ENCODE measurements at regions not wholly inside any gene's neighbourhood (a gene's known extent, or its start where the extent isn't known, plus 50 kb on each side); places are given as distances from the start of the nearest gene placed in this dataset.

- TF ChIP-seq CTCF (conservative IDR thresholded peaks at IDR 0.05; ENCODE audit: low read depth, low read length), result no peak
- DNase-seq (ENCODE audit: low read depth), result no peak
Measured at GRCh38 chr2:76512201-76512820, 801.6 kb upstream of the GCFC2 start.

GRCh38 chr2:76506538-76506937, 795.8 kb upstream of the GCFC2 start:
- TF ChIP-seq CTCF (conservative IDR thresholded peaks at IDR 0.05; ENCODE audit: low read depth, low read length), result no peak
- no peak for DNase-seq (ENCODE audit: low read depth)
- H3K4me3 ChIP-seq (ENCODE audit: low read depth, low read length), result no peak overlapping the region

More at GRCh38 chr2:76512201-76512820, 801.6 kb upstream of the GCFC2 start:
- H3K4me3 ChIP-seq (ENCODE audit: low read depth, low read length), result no peak overlapping the region

GRCh38 chr2:76501641-76502040, 790.9 kb upstream of the GCFC2 start:
- TF ChIP-seq CTCF (conservative IDR thresholded peaks at IDR 0.05; ENCODE audit: low read depth, low read length), result no peak
- DNase-seq (ENCODE audit: low read depth), result no peak
- no peak overlapping the region for H3K4me3 ChIP-seq (ENCODE audit: low read depth, low read length)

GRCh38 chr2:76498360-76498759, 787.6 kb upstream of the GCFC2 start:
- no peak for TF ChIP-seq CTCF (conservative IDR thresholded peaks at IDR 0.05; ENCODE audit: low read depth, low read length)
- no peak overlapping the region for H3K4me3 ChIP-seq (ENCODE audit: low read depth, low read length)
- DNase-seq (ENCODE audit: low read depth), result no peak

- TF ChIP-seq CTCF (conservative IDR thresholded peaks at IDR 0.05; ENCODE audit: low read depth, low read length), result no peak
- DNase-seq (ENCODE audit: low read depth), result no peak
- H3K4me3 ChIP-seq (ENCODE audit: low read depth, low read length), result no peak overlapping the region
Measured at GRCh38 chr2:76491503-76491902, 780.8 kb upstream of the GCFC2 start.

- TF ChIP-seq CTCF (conservative IDR thresholded peaks at IDR 0.05; ENCODE audit: low read depth, low read length), result no peak
- H3K4me3 ChIP-seq (ENCODE audit: low read depth, low read length), result no peak overlapping the region
- DNase-seq (ENCODE audit: low read depth), result no peak
Measured at GRCh38 chr2:76478266-76479035, 767.7 kb upstream of the GCFC2 start.

GRCh38 chr2:76472946-76473345, 762.2 kb upstream of the GCFC2 start:
- no peak overlapping the region for H3K4me3 ChIP-seq (ENCODE audit: low read depth, low read length)
- no peak for DNase-seq (ENCODE audit: low read depth)
- no peak for TF ChIP-seq CTCF (conservative IDR thresholded peaks at IDR 0.05; ENCODE audit: low read depth, low read length)
